Panc1 (cell line): ENCODE measurements at regions not wholly inside any gene's neighbourhood (a gene's known extent, or its start where the extent isn't known, plus 50 kb on each side); places are given as distances from the start of the nearest gene placed in this dataset.
"Not testable (repeated sequence)": the region's sequence is repeated elsewhere in the genome, so short reads cannot be mapped to it uniquely, and the experiment has no call there.

Experiments
- CTCF ChIP-seq: fragments of 450-650 bp; IDR thresholded peaks from 2 replicates; pipeline ENCODE4 v1.5.1; 2017; ENCODE audit warnings: mild to moderate bottlenecking
- POLR2AphosphoS5 ChIP-seq: IDR thresholded peaks from 2 replicates; pipeline ENCODE4 v1.6.1; 2012; ENCODE audit warnings: mild to moderate bottlenecking, low read depth, low read length, moderate library complexity
- SIN3A ChIP-seq: IDR thresholded peaks from 2 replicates; pipeline ENCODE4 v1.6.1; 2012; ENCODE audit warnings: low read depth, mild to moderate bottlenecking, low read length, moderate library complexity, borderline replicate concordance; ENCODE audit not compliant: insufficient read depth
- TCF7L2 ChIP-seq: IDR thresholded peaks from 2 replicates; pipeline ENCODE4 v1.6.1; 2011; ENCODE audit warnings: mild to moderate bottlenecking, low read depth, low read length, inconsistent platforms
- TF ChIP-seq, protein P1 (sequence below), 2 experiments: IDR thresholded peaks; 2 replicates each; pipeline ENCODE4 v1.6.1; 2011 to 2012; ENCODE audit warnings: low read depth in 2 of 2, control low read depth in 1 of 2, low read length in 1 of 2, mild to moderate bottlenecking in 1 of 2, moderate library complexity in 1 of 2; ENCODE audit not compliant: insufficient read depth in 1 of 2

GRCh38 chr9:113739605-113740507 lies 136.3 kb upstream of the ZNF618 start:
- TF ChIP-seq POLR2AphosphoS5, CTCF, SIN3A, TCF7L2: not testable (repeated sequence)
- TF ChIP-seq, protein P1, sequence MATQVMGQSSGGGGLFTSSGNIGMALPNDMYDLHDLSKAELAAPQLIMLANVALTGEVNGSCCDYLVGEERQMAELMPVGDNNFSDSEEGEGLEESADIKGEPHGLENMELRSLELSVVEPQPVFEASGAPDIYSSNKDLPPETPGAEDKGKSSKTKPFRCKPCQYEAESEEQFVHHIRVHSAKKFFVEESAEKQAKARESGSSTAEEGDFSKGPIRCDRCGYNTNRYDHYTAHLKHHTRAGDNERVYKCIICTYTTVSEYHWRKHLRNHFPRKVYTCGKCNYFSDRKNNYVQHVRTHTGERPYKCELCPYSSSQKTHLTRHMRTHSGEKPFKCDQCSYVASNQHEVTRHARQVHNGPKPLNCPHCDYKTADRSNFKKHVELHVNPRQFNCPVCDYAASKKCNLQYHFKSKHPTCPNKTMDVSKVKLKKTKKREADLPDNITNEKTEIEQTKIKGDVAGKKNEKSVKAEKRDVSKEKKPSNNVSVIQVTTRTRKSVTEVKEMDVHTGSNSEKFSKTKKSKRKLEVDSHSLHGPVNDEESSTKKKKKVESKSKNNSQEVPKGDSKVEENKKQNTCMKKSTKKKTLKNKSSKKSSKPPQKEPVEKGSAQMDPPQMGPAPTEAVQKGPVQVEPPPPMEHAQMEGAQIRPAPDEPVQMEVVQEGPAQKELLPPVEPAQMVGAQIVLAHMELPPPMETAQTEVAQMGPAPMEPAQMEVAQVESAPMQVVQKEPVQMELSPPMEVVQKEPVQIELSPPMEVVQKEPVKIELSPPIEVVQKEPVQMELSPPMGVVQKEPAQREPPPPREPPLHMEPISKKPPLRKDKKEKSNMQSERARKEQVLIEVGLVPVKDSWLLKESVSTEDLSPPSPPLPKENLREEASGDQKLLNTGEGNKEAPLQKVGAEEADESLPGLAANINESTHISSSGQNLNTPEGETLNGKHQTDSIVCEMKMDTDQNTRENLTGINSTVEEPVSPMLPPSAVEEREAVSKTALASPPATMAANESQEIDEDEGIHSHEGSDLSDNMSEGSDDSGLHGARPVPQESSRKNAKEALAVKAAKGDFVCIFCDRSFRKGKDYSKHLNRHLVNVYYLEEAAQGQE (IDR thresholded peaks at IDR 0.05; ENCODE audit: insufficient read depth in 1 of 2, low read depth in 2 of 2, low read length in 1 of 2): not testable (repeated sequence)
